ENCODE measurements at regions not wholly inside any gene's neighbourhood (a gene's known extent, or its start where the extent isn't known, plus 50 kb on each side); places are given as distances from the start of the nearest gene placed in this dataset.

GRCh38 chr2:53417385-53417784, 350.2 kb upstream of the CHAC2 start:
- no peaks in the 10 kb centered on the region for H3K27me3 Mint-ChIP-seq
- no peak for DNase-seq
- H3K4me1 Mint-ChIP-seq, result no peaks in the 10 kb centered on the region
- H3K27ac Mint-ChIP-seq, result no peak overlapping the region
- H3K9me3 Mint-ChIP-seq, result peaks cover 0 to 18% of the 10 kb centered on the region in 2 donors
- no peak overlapping the region for H3K4me3 Mint-ChIP-seq
- no peak for ATAC-seq

GRCh38 chr2:53407363-53408080, 360.1 kb upstream of the CHAC2 start:
- H3K4me3 Mint-ChIP-seq, result no peak overlapping the region
- DNase-seq, result no peak

GRCh38 chr2:53403792-53404413, 363.7 kb upstream of the CHAC2 start:
- Mint-ChIP-seq H3K27ac (no peak overlapping the region), H3K27me3 (no peaks in the 10 kb centered on the region), H3K4me1 (no peaks in the 10 kb centered on the region), H3K4me3 (no peak overlapping the region), H3K9me3 (peaks cover 8 to 11% of the 10 kb centered on the region in 2 donors)
- DNase-seq, result no peak
- ATAC-seq, result no peak

More at GRCh38 chr2:53407363-53408080, 360.1 kb upstream of the CHAC2 start:
- Mint-ChIP-seq H3K4me1 (no peaks in the 10 kb centered on the region), H3K9me3 (peaks cover 8 to 11% of the 10 kb centered on the region in 2 donors), H3K27me3 (no peaks in the 10 kb centered on the region), H3K27ac (peak overlapping the region in 1 of 2 donors; percentile 19)
- ATAC-seq, result no peak

DNA sequence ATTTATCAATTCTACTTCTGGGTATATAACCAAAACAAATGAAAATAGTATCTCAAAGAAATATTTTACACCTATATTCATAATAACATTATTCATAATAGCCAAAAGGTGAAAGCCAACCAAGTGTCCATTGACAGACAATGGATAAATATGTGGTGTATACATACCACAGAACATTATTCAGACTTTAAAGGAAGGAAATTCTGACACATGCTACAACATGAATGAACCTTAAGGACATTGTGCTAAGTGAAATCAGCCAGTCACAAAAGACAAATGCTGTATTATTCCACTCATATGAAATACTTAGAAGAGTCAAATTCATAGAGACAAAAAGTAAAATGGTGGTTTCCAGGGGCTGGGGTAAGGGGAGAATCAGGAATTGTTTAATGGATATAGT, 370.5 kb upstream of the CHAC2 start:
- no peaks in the 10 kb centered on the region for H3K4me1 Mint-ChIP-seq
- ATAC-seq (no peak), DNase-seq (no peak)
- H3K27ac Mint-ChIP-seq, result no peak overlapping the region
- peaks cover 9 to 12% of the 10 kb centered on the region in 2 donors for H3K9me3 Mint-ChIP-seq
- H3K4me3 Mint-ChIP-seq, result no peak overlapping the region
- H3K27me3 Mint-ChIP-seq, result no peaks in the 10 kb centered on the region

- DNase-seq (no peak), ATAC-seq (no peak)
- Mint-ChIP-seq H3K27me3 (no peaks in the 10 kb centered on the region), H3K9me3 (peaks cover 0 to under 1% of the 10 kb centered on the region in 2 donors), H3K4me1 (no peaks in the 10 kb centered on the region), H3K4me3 (no peak overlapping the region), H3K27ac (no peak overlapping the region)
These were observed 386.3 kb upstream of the CHAC2 start for GRCh38 chr2:53381271-53381670.

- Mint-ChIP-seq H3K9me3 (peaks cover 5 to 12% of the 10 kb centered on the region in 2 donors), H3K4me3 (no peak overlapping the region), H3K4me1 (no peaks in the 10 kb centered on the region), H3K27me3 (no peaks in the 10 kb centered on the region), H3K27ac (no peak overlapping the region)
- DNase-seq (no peak), ATAC-seq (no peak)
These were observed 388.1 kb upstream of the CHAC2 start for GRCh38 chr2:53379547-53379946.

DNA sequence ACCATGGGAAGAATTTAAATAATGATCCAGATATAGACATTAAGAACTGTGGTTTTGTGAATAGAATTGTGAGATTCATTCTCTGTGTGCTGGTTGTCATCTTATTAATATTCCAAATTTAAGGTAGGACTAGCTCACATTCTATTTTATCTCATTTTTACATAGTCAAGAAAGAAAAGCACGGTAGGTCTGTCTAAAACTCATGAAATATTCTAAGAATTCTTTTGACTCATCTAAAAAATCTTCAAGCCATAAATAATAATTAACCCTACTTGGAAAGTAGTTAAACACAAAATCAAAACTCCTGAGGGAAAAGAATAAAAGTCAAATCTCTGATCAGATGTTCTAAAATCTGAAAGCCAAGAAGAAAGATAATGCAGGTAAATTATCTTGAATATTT, 388.8 kb upstream of the CHAC2 start:
- Mint-ChIP-seq H3K9me3 (peaks cover 5 to 12% of the 10 kb centered on the region in 2 donors), H3K27ac (no peak overlapping the region), H3K4me1 (no peaks in the 10 kb centered on the region), H3K27me3 (no peaks in the 10 kb centered on the region), H3K4me3 (no peak overlapping the region)
- DNase-seq, result no peak
- no peak for ATAC-seq

GRCh38 chr2:53373126-53373525, 394.5 kb upstream of the CHAC2 start:
- peaks cover 10 to 12% of the 10 kb centered on the region in 2 donors for H3K9me3 Mint-ChIP-seq
- no peak overlapping the region for H3K27ac Mint-ChIP-seq
- DNase-seq, result no peak
- no peak overlapping the region for H3K4me3 Mint-ChIP-seq
- no peaks in the 10 kb centered on the region for H3K27me3 Mint-ChIP-seq
- no peaks in the 10 kb centered on the region for H3K4me1 Mint-ChIP-seq
- no peak for ATAC-seq

GRCh38 chr2:53366543-53366942, 401.1 kb upstream of the CHAC2 start:
- H3K4me3 Mint-ChIP-seq, result no peak overlapping the region
- no peaks in the 10 kb centered on the region for H3K27me3 Mint-ChIP-seq
- ATAC-seq (no peak), DNase-seq (no peak)
- H3K9me3 Mint-ChIP-seq, result peaks cover 0 to 2% of the 10 kb centered on the region in 2 donors
- H3K4me1 Mint-ChIP-seq, result no peaks in the 10 kb centered on the region
- no peak overlapping the region for H3K27ac Mint-ChIP-seq

DNA sequence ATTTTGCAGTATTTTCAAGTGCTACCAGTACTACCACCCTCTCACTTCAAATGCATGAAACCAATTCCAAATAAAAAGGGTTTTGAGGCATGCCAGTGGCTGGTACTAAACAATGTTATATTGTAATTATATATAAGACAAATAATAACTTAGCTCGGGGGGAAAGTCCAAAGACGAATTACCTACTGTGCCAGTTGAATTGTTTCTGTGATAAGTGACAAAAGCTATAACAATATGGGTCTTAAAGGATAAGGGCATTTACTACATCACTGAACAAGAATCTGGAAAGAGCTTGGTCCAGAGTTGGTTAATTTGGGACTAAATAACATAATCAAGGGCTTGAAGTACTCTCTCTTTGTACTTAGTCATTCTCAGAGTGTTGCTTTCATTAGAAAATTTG, 404.7 kb upstream of the CHAC2 start:
- H3K27ac Mint-ChIP-seq, result no peak overlapping the region
- DNase-seq (no peak), ATAC-seq (no peak)
- peaks cover 0 to 11% of the 10 kb centered on the region in 2 donors for H3K9me3 Mint-ChIP-seq
- no peaks in the 10 kb centered on the region for H3K27me3 Mint-ChIP-seq
- H3K4me1 Mint-ChIP-seq, result no peaks in the 10 kb centered on the region
- no peak overlapping the region for H3K4me3 Mint-ChIP-seq

DNA sequence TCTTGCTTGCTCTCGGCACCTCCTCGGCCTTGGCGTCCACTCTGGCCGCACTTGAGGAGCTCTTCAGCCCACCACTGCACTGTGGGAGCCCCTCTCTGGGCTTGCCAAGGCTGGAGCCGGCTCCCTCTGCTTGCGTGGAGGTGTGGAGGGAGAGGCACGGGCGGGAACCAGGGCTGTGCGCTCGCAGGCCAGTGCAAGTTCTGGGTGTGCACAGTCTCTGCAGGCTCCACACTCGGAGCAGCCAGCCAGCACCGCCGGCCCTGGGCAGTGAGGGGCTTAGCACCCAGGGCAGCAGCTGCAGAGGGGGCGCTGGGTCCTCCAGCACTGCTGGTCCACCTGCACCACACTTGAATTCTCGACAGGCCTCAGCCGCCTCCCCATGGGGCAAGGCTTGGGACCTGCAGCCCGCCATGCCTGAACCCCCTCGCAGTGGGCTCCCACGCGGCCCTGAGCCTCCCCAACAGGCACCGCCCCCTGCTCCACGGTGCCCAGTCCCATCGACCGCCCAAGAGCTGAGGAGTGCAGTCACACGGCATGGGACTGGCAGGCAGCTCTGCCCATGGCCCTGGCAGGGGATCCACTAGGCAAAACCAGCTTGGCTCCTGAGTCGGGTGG, 411.2 kb upstream of the CHAC2 start:
- H3K27me3 Mint-ChIP-seq, result no peaks in the 10 kb centered on the region
- no peak for DNase-seq
- no peak overlapping the region for H3K4me3 Mint-ChIP-seq
- ATAC-seq, result peak; percentile 48
- H3K4me1 Mint-ChIP-seq, result no peaks in the 10 kb centered on the region
- peaks cover 0 to 19% of the 10 kb centered on the region in 2 donors for H3K9me3 Mint-ChIP-seq
- H3K27ac Mint-ChIP-seq, result no peak overlapping the region

DNA sequence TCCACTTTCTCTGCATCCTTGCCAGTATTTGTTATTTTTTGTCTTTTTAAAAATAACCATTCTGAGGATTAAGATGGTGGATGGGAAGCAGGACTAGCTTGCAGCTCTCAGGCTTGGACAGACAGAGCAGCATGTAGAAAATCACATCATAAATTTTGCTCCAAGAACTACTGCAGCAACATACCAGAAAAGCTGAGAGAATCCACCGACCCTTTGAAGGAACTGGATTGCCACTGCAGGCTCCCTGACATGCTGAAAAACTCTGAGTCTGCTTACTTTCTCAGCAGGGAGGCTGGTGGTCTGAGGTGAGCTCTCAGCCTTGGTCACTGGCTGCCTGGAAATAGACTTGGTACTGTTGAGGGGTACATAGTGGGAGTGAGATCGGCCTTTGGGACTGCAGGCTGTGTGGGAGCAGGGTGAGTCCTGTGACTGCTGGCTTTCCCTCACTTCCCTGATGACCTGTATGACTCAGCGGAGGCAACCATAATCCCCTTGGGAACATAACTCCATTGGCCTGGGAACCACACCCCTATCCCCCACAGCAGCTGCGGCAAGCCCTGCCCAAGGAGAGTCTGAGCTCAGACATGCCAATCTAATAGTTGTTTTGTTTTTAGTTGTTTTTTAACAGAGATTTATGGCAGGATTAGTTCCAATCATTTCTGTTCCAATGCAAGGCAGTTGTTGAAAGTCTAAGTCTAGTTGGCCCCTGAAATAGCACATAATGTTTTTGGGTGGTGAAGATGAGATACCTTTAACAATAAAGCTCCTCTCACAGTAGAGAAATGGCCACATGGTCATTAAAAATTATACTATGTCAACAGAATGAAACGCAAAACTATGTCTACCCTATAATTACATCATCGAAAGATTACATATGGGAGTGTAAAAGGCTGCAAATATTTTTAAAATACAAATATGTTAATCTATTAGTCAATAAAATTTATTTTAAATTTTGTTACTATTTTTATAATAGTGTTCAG, 414.2 kb upstream of the CHAC2 start:
- Mint-ChIP-seq H3K27me3 (no peaks in the 10 kb centered on the region), H3K9me3 (peaks cover 0 to 11% of the 10 kb centered on the region in 2 donors), H3K27ac (no peak overlapping the region), H3K4me1 (no peaks in the 10 kb centered on the region), H3K4me3 (no peak overlapping the region)
- DNase-seq, result no peak
- ATAC-seq, result no peak

DNA sequence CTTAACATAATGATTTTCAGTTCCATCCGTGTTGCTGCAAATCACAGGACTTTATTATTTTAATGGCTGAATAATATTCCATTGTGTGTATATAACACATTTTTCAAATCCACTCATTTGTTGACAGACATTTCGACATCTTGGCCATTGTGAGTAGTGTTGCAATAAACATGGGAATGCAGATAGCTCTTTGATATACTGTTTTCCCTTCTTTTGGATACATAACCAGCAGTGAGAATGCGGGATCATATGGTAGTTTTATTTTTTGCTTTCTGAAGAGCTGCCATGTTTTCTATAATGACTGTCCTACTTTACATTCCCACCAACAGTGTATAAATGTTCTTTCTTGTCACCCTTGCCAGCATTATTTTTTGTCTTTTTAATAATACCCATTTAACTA, 420.3 kb upstream of the CHAC2 start:
- Mint-ChIP-seq H3K27ac (no peak overlapping the region), H3K9me3 (no peaks in the 10 kb centered on the region), H3K4me1 (no peaks in the 10 kb centered on the region), H3K27me3 (no peaks in the 10 kb centered on the region), H3K4me3 (no peak overlapping the region)
- no peak for ATAC-seq
- no peak for DNase-seq

- Mint-ChIP-seq H3K4me1 (no peaks in the 10 kb centered on the region), H3K9me3 (no peaks in the 10 kb centered on the region), H3K27me3 (no peaks in the 10 kb centered on the region), H3K4me3 (no peak overlapping the region), H3K27ac (no peak overlapping the region)
- DNase-seq, result no peak
- ATAC-seq, result no peak
These were observed 425.4 kb upstream of the CHAC2 start for GRCh38 chr2:53342248-53342647.

GRCh38 chr2:53334610-53335009, 433.0 kb upstream of the CHAC2 start:
- Mint-ChIP-seq H3K9me3 (no peaks in the 10 kb centered on the region), H3K4me3 (no peak overlapping the region), H3K27ac (no peak overlapping the region), H3K4me1 (no peaks in the 10 kb centered on the region), H3K27me3 (no peaks in the 10 kb centered on the region)
- no peak for ATAC-seq
- no peak for DNase-seq

Data from stimulated activated naive CD8-positive, alpha-beta T cell treated with anti-CD3 and anti-CD28 coated beads, Interleukin-15, amount 100 ng/mL, for 72 hours (primary cell).